HL-60 (cell line): ENCODE measurements at regions not wholly inside any gene's neighbourhood (a gene's known extent, or its start where the extent isn't known, plus 50 kb on each side); places are given as distances from the start of the nearest gene placed in this dataset.

Experiments
- CTCF ChIP-seq: IDR thresholded peaks from one replicate; pipeline ENCODE4 v1.5.1; 2011; ENCODE audit warnings: low read length, control low read depth, inconsistent platforms; ENCODE audit not compliant: insufficient read depth
- POLR2AphosphoS5 ChIP-seq: IDR thresholded peaks from 2 replicates; pipeline ENCODE4 v1.6.1; 2012; ENCODE audit warnings: low read depth

GRCh38 chr7:19242246-19242645 is 97.0 kb upstream of the FERD3L start:
- TF ChIP-seq CTCF (no peak), POLR2AphosphoS5 (no peak)
